DND-41 (cell line): ENCODE measurements at regions not wholly inside any gene's neighbourhood (a gene's known extent, or its start where the extent isn't known, plus 50 kb on each side); places are given as distances from the start of the nearest gene placed in this dataset.

Source experiments
- ATAC-seq: fragments of 200-7000 bp; cut with Tn5 transposase; 3 replicates; pipeline ENCODE4 v1.9.1; 2021; ENCODE audit warnings: low read depth; ENCODE audit not compliant: insufficient read depth
- DNase-seq: peaks from one replicate; pipeline ENCODE4 v3.0.0-alpha.2; 2020
- H2AFZ ChIP-seq: 2 replicates; pipeline ENCODE4 v1.6.0; 2012; ENCODE audit warnings: low read depth, low read length
- H3K27ac ChIP-seq: 2 replicates; pipeline ENCODE4 v1.5.1; 2012; ENCODE audit warnings: low read length, inconsistent platforms
- H3K27me3 ChIP-seq: fragments of 200-600 bp; sonication (generic); 2 replicates; pipeline ENCODE4 v1.6.0; 2012; ENCODE audit warnings: low read length, mild to moderate bottlenecking, inconsistent platforms; ENCODE audit not compliant: insufficient read depth, poor library complexity
- H3K36me3 ChIP-seq: 2 replicates; pipeline ENCODE4 v1.5.1; 2012; ENCODE audit warnings: low read length, inconsistent platforms; ENCODE audit not compliant: insufficient read depth
- H3K4me1 ChIP-seq: 2 replicates; pipeline ENCODE4 v1.5.1; 2012; ENCODE audit warnings: mild to moderate bottlenecking, low read length; ENCODE audit not compliant: insufficient read depth
- H3K4me2 ChIP-seq: 2 replicates; pipeline ENCODE4 v1.6.0; 2012; ENCODE audit warnings: mild to moderate bottlenecking, moderate library complexity, low read length, inconsistent platforms; ENCODE audit not compliant: insufficient read depth
- H3K4me3 ChIP-seq, 2 experiments: fragments of 200-600 bp in 1 of 2; shearing (Covaris generic) in 1 of 2; 2 replicates each; pipeline ENCODE4 v1.5.1; 2012 to 2016; ENCODE audit warnings: inconsistent platforms in 2 of 2, low read length in 2 of 2, mild to moderate bottlenecking in 2 of 2, low read depth in 1 of 2, moderate library complexity in 1 of 2
- H3K79me2 ChIP-seq: 2 replicates; pipeline ENCODE4 v1.6.0; 2012; ENCODE audit warnings: low read length, inconsistent platforms; ENCODE audit not compliant: insufficient read depth
- H3K9ac ChIP-seq: 2 replicates; pipeline ENCODE4 v1.6.0; 2012; ENCODE audit warnings: low read depth, mild to moderate bottlenecking, inconsistent platforms, low read length, moderate library complexity
- H3K9me3 ChIP-seq: 2 replicates; pipeline ENCODE4 v1.5.1; 2012; ENCODE audit warnings: low read length, moderate library complexity, mild to moderate bottlenecking, inconsistent platforms; ENCODE audit not compliant: insufficient read depth, severe bottlenecking
- H4K20me1 ChIP-seq: 2 replicates; pipeline ENCODE4 v1.6.0; 2012; ENCODE audit warnings: low read length; ENCODE audit not compliant: insufficient read depth
- CTCF ChIP-seq: IDR thresholded peaks from 2 replicates; pipeline ENCODE4 v1.5.1; 2012; ENCODE audit warnings: borderline replicate concordance, low read length, moderate library complexity, mild to moderate bottlenecking; ENCODE audit not compliant: poor library complexity, severe bottlenecking; ENCODE audit errors: extremely low read depth
- EZH2 ChIP-seq: IDR thresholded peaks from 3 replicates; pipeline ENCODE4 v1.6.1; 2012; ENCODE audit warnings: borderline replicate concordance, low read depth, mild to moderate bottlenecking, moderate library complexity, low read length, inconsistent platforms; ENCODE audit not compliant: severe bottlenecking

- no peak overlapping the region for H3K4me3 ChIP-seq
- H3K27ac ChIP-seq: no peak overlapping the region
- no peaks in the 10 kb centered on the region for H3K79me2 ChIP-seq
- no peaks in the 10 kb centered on the region for H3K36me3 ChIP-seq
- no peaks in the 10 kb centered on the region for H4K20me1 ChIP-seq
- no peak for TF ChIP-seq EZH2
- TF ChIP-seq CTCF: no peak
- no peaks in the 10 kb centered on the region for H3K4me1 ChIP-seq
- no peak overlapping the region for H3K4me2 ChIP-seq
- H3K9me3 ChIP-seq: no peaks in the 10 kb centered on the region
- no peak for DNase-seq
- H2AFZ ChIP-seq: no peak overlapping the region
- ATAC-seq: no peak
- H3K27me3 ChIP-seq: no peaks in the 10 kb centered on the region
- no peak overlapping the region for H3K9ac ChIP-seq
Observed at GRCh38 chr13:80757694-80758093, 416.8 kb upstream of the SPRY2 start.

GRCh38 chr13:80755910-80756309 is 415.0 kb upstream of the SPRY2 start:
- no peaks in the 10 kb centered on the region for H4K20me1 ChIP-seq
- no peak overlapping the region for H3K9ac ChIP-seq
- H3K27ac ChIP-seq: no peak overlapping the region
- TF ChIP-seq CTCF: no peak
- no peak for TF ChIP-seq EZH2
- no peaks in the 10 kb centered on the region for H3K36me3 ChIP-seq
- no peak overlapping the region for H2AFZ ChIP-seq
- no peak for ATAC-seq
- no peaks in the 10 kb centered on the region for H3K79me2 ChIP-seq
- H3K9me3 ChIP-seq: no peaks in the 10 kb centered on the region
- no peak for DNase-seq
- no peak overlapping the region for H3K4me2 ChIP-seq
- H3K4me1 ChIP-seq: no peaks in the 10 kb centered on the region
- no peak overlapping the region for H3K4me3 ChIP-seq
- H3K27me3 ChIP-seq: no peaks in the 10 kb centered on the region

DNA sequence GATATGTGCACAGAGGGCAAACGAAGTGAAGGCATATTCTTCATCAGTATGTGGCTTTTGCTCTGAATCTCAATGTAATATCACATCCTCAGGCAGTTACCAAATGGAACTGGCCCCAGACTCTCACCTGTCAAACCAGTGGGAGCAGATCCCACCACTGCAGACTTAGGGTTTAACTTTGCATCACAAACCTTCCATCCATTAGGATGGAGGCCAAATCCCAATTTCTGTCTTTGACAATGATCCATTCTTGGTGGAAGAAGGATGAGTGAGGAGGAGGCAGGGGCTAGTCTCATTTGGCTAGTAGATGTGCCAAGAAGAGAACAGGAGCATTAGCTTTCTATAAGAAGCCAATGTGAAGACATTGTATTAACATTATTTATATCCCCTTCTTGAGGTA is 413.5 kb upstream of the SPRY2 start:
- H4K20me1 ChIP-seq: no peaks in the 10 kb centered on the region
- TF ChIP-seq EZH2 (no peak), CTCF (no peak)
- ATAC-seq (no peak), DNase-seq (no peak)
- H2AFZ ChIP-seq: no peak overlapping the region
- no peak overlapping the region for H3K4me2 ChIP-seq
- no peaks in the 10 kb centered on the region for H3K9me3 ChIP-seq
- no peak overlapping the region for H3K9ac ChIP-seq
- no peak overlapping the region for H3K4me3 ChIP-seq
- no peaks in the 10 kb centered on the region for H3K79me2 ChIP-seq
- H3K36me3 ChIP-seq: no peaks in the 10 kb centered on the region
- H3K4me1 ChIP-seq: no peaks in the 10 kb centered on the region
- H3K27ac ChIP-seq: no peak overlapping the region
- H3K27me3 ChIP-seq: no peaks in the 10 kb centered on the region

GRCh38 chr13:80753866-80754265 is 412.9 kb upstream of the SPRY2 start:
- H3K27me3 ChIP-seq: no peaks in the 10 kb centered on the region
- no peaks in the 10 kb centered on the region for H3K79me2 ChIP-seq
- H2AFZ ChIP-seq: no peak overlapping the region
- ATAC-seq (no peak), DNase-seq (no peak)
- TF ChIP-seq CTCF (no peak), EZH2 (no peak)
- H3K36me3 ChIP-seq: no peaks in the 10 kb centered on the region
- H4K20me1 ChIP-seq: no peaks in the 10 kb centered on the region
- no peak overlapping the region for H3K27ac ChIP-seq
- H3K4me3 ChIP-seq: no peak overlapping the region
- no peaks in the 10 kb centered on the region for H3K4me1 ChIP-seq
- no peak overlapping the region for H3K4me2 ChIP-seq
- H3K9me3 ChIP-seq: no peaks in the 10 kb centered on the region
- H3K9ac ChIP-seq: no peak overlapping the region
